Naive thymus-derived CD4-positive, alpha-beta T cell (primary cell): ENCODE measurements at regions not wholly inside any gene's neighbourhood (a gene's known extent, or its start where the extent isn't known, plus 50 kb on each side); places are given as distances from the start of the nearest gene placed in this dataset.

ENCODE experiments used
- ATAC-seq: fragments of 150-1000 bp; cut with Tn5 transposase; 2 replicates; pipeline ENCODE4 v1.10.0; 2021; ENCODE audit warnings: mild to moderate bottlenecking, moderate library complexity
- CTCF ChIA-PET: fragments of 350-600 bp; sonication (Branson Sonifier 250); formaldehyde crosslinking; loops from one replicate; lab custom pipeline; 2021; ENCODE audit warnings: antibody characterized with exemption; lab: Charles Lee
- POLR2A ChIA-PET: fragments of 350-600 bp; sonication (Branson Sonifier 250); formaldehyde crosslinking; loops from one replicate; lab custom pipeline; 2021; ENCODE audit warnings: antibody characterized with exemption, inconsistent platforms; lab: Charles Lee
- DNase-seq, 9 donors: peaks; one replicate each; pipeline versions ENCODE4 v3.0.0 to v3.0.0-alpha.2; 2020 to 2022; ENCODE audit warnings: mixed read lengths in 1 of 9
- H3K27ac ChIP-seq: one replicate; pipeline ENCODE4 v1.7.0; 2013; ENCODE audit warnings: mild to moderate bottlenecking, low read depth, low read length, moderate library complexity
- H3K27me3 ChIP-seq, 2 donors: one replicate each; pipeline ENCODE4 v1.7.0; 2013; ENCODE audit warnings: low read length in 2 of 2, mild to moderate bottlenecking in 2 of 2, moderate library complexity in 2 of 2; ENCODE audit not compliant: control insufficient read depth in 2 of 2, insufficient read depth in 2 of 2
- H3K36me3 ChIP-seq, 3 experiments: 1 replicate in 2 of 3; 2 replicates in 1 of 3; pipeline ENCODE4 v1.7.0; 2013; ENCODE audit warnings: low read length in 3 of 3, mild to moderate bottlenecking in 3 of 3, moderate library complexity in 1 of 3; ENCODE audit not compliant: insufficient read depth in 3 of 3, control insufficient read depth in 2 of 3
- H3K4me1 ChIP-seq, 2 donors: one replicate each; pipeline ENCODE4 v1.7.0; 2013; ENCODE audit warnings: low read length in 2 of 2, mild to moderate bottlenecking in 2 of 2, moderate library complexity in 1 of 2; ENCODE audit not compliant: control insufficient read depth in 2 of 2, insufficient read depth in 2 of 2
- H3K4me3 ChIP-seq: 2 replicates; pipeline ENCODE4 v1.7.0; 2013; ENCODE audit warnings: mild to moderate bottlenecking, low read length
- H3K9me3 ChIP-seq, 3 experiments: 1 replicate in 2 of 3; 2 replicates in 1 of 3; pipeline ENCODE4 v1.7.0; 2013; ENCODE audit warnings: low read length in 3 of 3; ENCODE audit not compliant: control insufficient read depth in 2 of 3
- H3K27ac Mint-ChIP-seq, 9 donors: one replicate each; pipeline ENCODE4 v1.8.0; 2020 to 2022; ENCODE audit warnings: mixed read lengths in 9 of 9, mild to moderate bottlenecking in 8 of 9, moderate library complexity in 5 of 9, inconsistent platforms in 2 of 9
- H3K27me3 Mint-ChIP-seq, 5 donors: one replicate each; pipeline ENCODE4 v1.8.0; 2021 to 2022; ENCODE audit warnings: mixed read lengths in 5 of 5, mild to moderate bottlenecking in 1 of 5
- H3K36me3 Mint-ChIP-seq, 5 donors: one replicate each; pipeline ENCODE4 v1.8.0; 2020 to 2022; ENCODE audit warnings: mixed read lengths in 5 of 5, mild to moderate bottlenecking in 3 of 5, inconsistent platforms in 1 of 5
- H3K4me1 Mint-ChIP-seq, 7 donors: one replicate each; pipeline ENCODE4 v1.8.0; 2020 to 2022; ENCODE audit warnings: mixed read lengths in 7 of 7, mild to moderate bottlenecking in 3 of 7, inconsistent platforms in 1 of 7
- H3K4me3 Mint-ChIP-seq, 10 donors: one replicate each; pipeline ENCODE4 v1.8.0; 2020 to 2022; ENCODE audit warnings: mild to moderate bottlenecking in 10 of 10, mixed read lengths in 10 of 10, moderate library complexity in 6 of 10, inconsistent platforms in 2 of 10
- H3K9me3 Mint-ChIP-seq, 11 donors: one replicate each; pipeline ENCODE4 v1.8.0; 2020 to 2022; ENCODE audit warnings: mixed read lengths in 11 of 11, mild to moderate bottlenecking in 4 of 11, inconsistent platforms in 1 of 11, moderate library complexity in 1 of 11
- intact Hi-C, 2 donors: fragments of 100-400 bp; cut with micrococcal nuclease; formaldehyde crosslinking; loops; one replicate each; pipeline ENCODE4 v1.15.1; 2023

- Histone ChIP-seq H3K4me1 (no peaks in the 10 kb centered on the region), H3K4me3 (no peak overlapping the region), H3K36me3 (no peaks in the 10 kb centered on the region), H3K27ac (no peak overlapping the region), H3K27me3 (no peaks in the 10 kb centered on the region), H3K9me3 (no peaks in the 10 kb centered on the region)
- no peak for ATAC-seq
- H3K27ac Mint-ChIP-seq = no peak overlapping the region
- no peaks in the 10 kb centered on the region for H3K36me3 Mint-ChIP-seq
- no peak for DNase-seq
- H3K9me3 Mint-ChIP-seq = no peaks in the 10 kb centered on the region
- peaks cover 0 to under 1% (median 0%) of the 10 kb centered on the region in 5 donors for H3K27me3 Mint-ChIP-seq
- CTCF ChIA-PET = no interaction called here
- no peak overlapping the region for H3K4me3 Mint-ChIP-seq
- no peaks in the 10 kb centered on the region for H3K4me1 Mint-ChIP-seq
- POLR2A ChIA-PET = no interaction called here
- intact Hi-C loops = no loop called here
These were observed 150.9 kb downstream of the SPRY2 start for GRCh38 chr13:80189889-80190597.

GRCh38 chr13:80180740-80181355 lies 160.1 kb downstream of the SPRY2 start:
- Mint-ChIP-seq H3K4me3 (no peak overlapping the region), H3K36me3 (no peaks in the 10 kb centered on the region), H3K9me3 (peaks cover 0 to 7% (median 0%) of the 10 kb centered on the region in 11 donors), H3K27ac (no peak overlapping the region), H3K4me1 (peaks cover 0 to 5% (median 0%) of the 10 kb centered on the region in 7 donors), H3K27me3 (peaks cover 0 to 11% (median 3%) of the 10 kb centered on the region in 5 donors)
- ChIA-PET CTCF (no interaction called here), POLR2A (no interaction called here)
- H3K36me3 ChIP-seq = no peaks in the 10 kb centered on the region
- intact Hi-C loops = no loop called here
- H3K4me1 ChIP-seq = no peaks in the 10 kb centered on the region
- no peaks in the 10 kb centered on the region for H3K27me3 ChIP-seq
- no peaks in the 10 kb centered on the region for H3K9me3 ChIP-seq
- DNase-seq (no peak), ATAC-seq (no peak)
- H3K4me3 ChIP-seq = no peak overlapping the region
- H3K27ac ChIP-seq = no peak overlapping the region

- no peak for ATAC-seq
- H3K4me3 ChIP-seq = no peak overlapping the region
- Mint-ChIP-seq H3K9me3 (peaks cover 0 to 6% (median 2%) of the 10 kb centered on the region in 11 donors), H3K36me3 (no peaks in the 10 kb centered on the region), H3K27me3 (peaks cover 0 to 6% (median 0%) of the 10 kb centered on the region in 5 donors), H3K27ac (no peak overlapping the region), H3K4me3 (no peak overlapping the region), H3K4me1 (peaks cover 0 to 5% (median 0%) of the 10 kb centered on the region in 7 donors)
- H3K27me3 ChIP-seq = no peaks in the 10 kb centered on the region
- intact Hi-C loops = no loop called here
- H3K27ac ChIP-seq = no peak overlapping the region
- H3K4me1 ChIP-seq = no peaks in the 10 kb centered on the region
- ChIA-PET CTCF (no interaction called here), POLR2A (no interaction called here)
- no peak for DNase-seq
- no peaks in the 10 kb centered on the region for H3K9me3 ChIP-seq
- H3K36me3 ChIP-seq = no peaks in the 10 kb centered on the region
These were observed 163.6 kb downstream of the SPRY2 start for GRCh38 chr13:80177327-80177726.

- ChIA-PET CTCF (no interaction called here), POLR2A (no interaction called here)
- H3K4me1 Mint-ChIP-seq = peaks cover 0 to 5% (median 0%) of the 10 kb centered on the region in 7 donors
- intact Hi-C loops = no loop called here
- ATAC-seq (peak; percentile 65), DNase-seq (no peak)
- H3K36me3 ChIP-seq = no peaks in the 10 kb centered on the region
- no peaks in the 10 kb centered on the region for H3K9me3 ChIP-seq
- H3K27me3 Mint-ChIP-seq = peaks cover 0 to 5% (median 0%) of the 10 kb centered on the region in 5 donors
- H3K9me3 Mint-ChIP-seq = peaks cover 0 to 6% (median 2%) of the 10 kb centered on the region in 11 donors
- H3K27ac ChIP-seq = no peak overlapping the region
- H3K4me1 ChIP-seq = no peaks in the 10 kb centered on the region
- H3K27ac Mint-ChIP-seq = no peak overlapping the region
- H3K4me3 ChIP-seq = no peak overlapping the region
- no peaks in the 10 kb centered on the region for H3K27me3 ChIP-seq
- H3K4me3 Mint-ChIP-seq = no peak overlapping the region
- no peaks in the 10 kb centered on the region for H3K36me3 Mint-ChIP-seq
These were observed 167.7 kb downstream of the SPRY2 start for GRCh38 chr13:80173224-80173623.

GRCh38 chr13:80171096-80171495 lies 169.8 kb downstream of the SPRY2 start:
- Mint-ChIP-seq H3K36me3 (no peaks in the 10 kb centered on the region), H3K9me3 (peaks cover 0 to 5% (median 1%) of the 10 kb centered on the region in 11 donors), H3K4me1 (peaks cover 0 to 2% (median 0%) of the 10 kb centered on the region in 7 donors), H3K4me3 (no peak overlapping the region), H3K27me3 (peaks cover 0 to 5% (median 0%) of the 10 kb centered on the region in 5 donors), H3K27ac (no peak overlapping the region)
- Histone ChIP-seq H3K36me3 (no peaks in the 10 kb centered on the region), H3K27me3 (no peaks in the 10 kb centered on the region), H3K9me3 (no peaks in the 10 kb centered on the region), H3K4me1 (no peaks in the 10 kb centered on the region), H3K4me3 (no peak overlapping the region), H3K27ac (no peak overlapping the region)
- POLR2A ChIA-PET = no interaction called here
- intact Hi-C loops = no loop called here
- ATAC-seq (no peak), DNase-seq (no peak)
- CTCF ChIA-PET = no interaction called here

GRCh38 chr13:80168089-80168850 lies 172.7 kb downstream of the SPRY2 start:
- no peak overlapping the region for H3K4me3 Mint-ChIP-seq
- no peak overlapping the region for H3K27ac Mint-ChIP-seq
- peaks cover 0 to 5% (median 0%) of the 10 kb centered on the region in 5 donors for H3K27me3 Mint-ChIP-seq
- H3K4me1 Mint-ChIP-seq = peaks cover 0 to 5% (median 4%) of the 10 kb centered on the region in 7 donors
- DNase-seq = no peak
- Histone ChIP-seq H3K36me3 (no peaks in the 10 kb centered on the region), H3K27me3 (no peaks in the 10 kb centered on the region), H3K4me1 (no peaks in the 10 kb centered on the region), H3K27ac (no peak overlapping the region), H3K9me3 (no peaks in the 10 kb centered on the region), H3K4me3 (no peak overlapping the region)
- peak; percentile 83 for ATAC-seq
- POLR2A ChIA-PET = no interaction called here
- intact Hi-C loops = no loop called here
- CTCF ChIA-PET = no interaction called here
- peaks cover 0 to 8% (median 0%) of the 10 kb centered on the region in 11 donors for H3K9me3 Mint-ChIP-seq
- H3K36me3 Mint-ChIP-seq = no peaks in the 10 kb centered on the region
